Spleen (tissue), 7 donors: ENCODE measurements at regions not wholly inside any gene's neighbourhood (a gene's known extent, or its start where the extent isn't known, plus 50 kb on each side); places are given as distances from the start of the nearest gene placed in this dataset.

ENCODE experiments used
- POLR2A ChIP-seq, 3 donors: fragments of 450-650 bp; IDR thresholded peaks; one replicate each; pipeline ENCODE4 v1.5.1; 2017; ENCODE audit warnings: antibody characterized with exemption in 3 of 3, mild to moderate bottlenecking in 1 of 3
- POLR2AphosphoS5 ChIP-seq, 3 donors: sonication (generic); formaldehyde crosslinking; IDR thresholded peaks; one replicate each; pipeline ENCODE4 v1.5.1; 2017; ENCODE audit warnings: antibody characterized with exemption in 3 of 3
- TF ChIP-seq, protein P1 (sequence below), 11 experiments: fragments of 200-600 bp in 7 of 11; fragments of 450-650 bp in 4 of 11; sonication (generic) in 4 of 11; IDR thresholded peaks in 8 of 11; conservative IDR thresholded peaks in 3 of 11; 1 replicate in 7 of 11; 2 replicates in 4 of 11; pipeline versions ENCODE4 v1.4.0 to v1.8.0; 2016 to 2021; ENCODE audit warnings: antibody characterized with exemption in 11 of 11, inconsistent platforms in 4 of 11, mild to moderate bottlenecking in 1 of 11
- donor health status: DM: no; HTN: no; CAD: no; lungs with moderate emphysema.
- donor health status: DM: no; HTN: no; CAD: no.
- donor health status: DM: no; HTN: no; CAD: no.

DNA sequence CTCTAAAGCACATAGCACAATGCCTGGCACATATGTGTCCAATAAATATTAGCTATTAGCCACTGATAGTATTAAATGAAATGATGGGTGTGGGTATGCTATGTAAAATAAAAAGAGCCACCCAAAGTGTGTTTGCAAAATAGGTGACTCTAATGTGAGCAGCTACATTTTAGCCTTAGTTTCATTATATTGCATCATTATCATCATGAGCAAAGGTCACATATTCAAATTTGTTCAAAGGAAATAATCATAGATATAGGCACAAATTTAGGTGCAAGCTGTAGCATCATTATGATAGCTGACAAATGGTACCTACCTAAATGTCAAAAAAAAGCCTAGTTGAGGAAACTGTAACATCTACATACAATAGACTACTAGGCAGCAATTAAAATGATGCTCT lies 373.9 kb upstream of the FGF13 start:
- TF ChIP-seq POLR2A (IDR thresholded peaks at IDR 0.05) (no peak), POLR2AphosphoS5 (IDR thresholded peaks at IDR 0.05) (no peak)
- TF ChIP-seq, protein P1, sequence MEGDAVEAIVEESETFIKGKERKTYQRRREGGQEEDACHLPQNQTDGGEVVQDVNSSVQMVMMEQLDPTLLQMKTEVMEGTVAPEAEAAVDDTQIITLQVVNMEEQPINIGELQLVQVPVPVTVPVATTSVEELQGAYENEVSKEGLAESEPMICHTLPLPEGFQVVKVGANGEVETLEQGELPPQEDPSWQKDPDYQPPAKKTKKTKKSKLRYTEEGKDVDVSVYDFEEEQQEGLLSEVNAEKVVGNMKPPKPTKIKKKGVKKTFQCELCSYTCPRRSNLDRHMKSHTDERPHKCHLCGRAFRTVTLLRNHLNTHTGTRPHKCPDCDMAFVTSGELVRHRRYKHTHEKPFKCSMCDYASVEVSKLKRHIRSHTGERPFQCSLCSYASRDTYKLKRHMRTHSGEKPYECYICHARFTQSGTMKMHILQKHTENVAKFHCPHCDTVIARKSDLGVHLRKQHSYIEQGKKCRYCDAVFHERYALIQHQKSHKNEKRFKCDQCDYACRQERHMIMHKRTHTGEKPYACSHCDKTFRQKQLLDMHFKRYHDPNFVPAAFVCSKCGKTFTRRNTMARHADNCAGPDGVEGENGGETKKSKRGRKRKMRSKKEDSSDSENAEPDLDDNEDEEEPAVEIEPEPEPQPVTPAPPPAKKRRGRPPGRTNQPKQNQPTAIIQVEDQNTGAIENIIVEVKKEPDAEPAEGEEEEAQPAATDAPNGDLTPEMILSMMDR (IDR thresholded peaks at IDR 0.05 in 8 of 11, conservative IDR thresholded peaks at IDR 0.05 in 3 of 11), result no peak
